ENCODE measurements at regions not wholly inside any gene's neighbourhood (a gene's known extent, or its start where the extent isn't known, plus 50 kb on each side); places are given as distances from the start of the nearest gene placed in this dataset.

- Mint-ChIP-seq H3K27me3 (no peaks in the 10 kb centered on the region), H3K36me3 (peaks cover under 1% of the 10 kb centered on the region)
These were observed 50.1 kb downstream of the CEP43 start for GRCh38 chr6:167049275-167049674.

GRCh38 chr6:167050903-167051302, 51.7 kb downstream of the CEP43 start:
- H3K4me1 Mint-ChIP-seq = peaks cover 33% of the 10 kb centered on the region

More at GRCh38 chr6:167049275-167049674, 50.1 kb downstream of the CEP43 start:
- Mint-ChIP-seq H3K27ac (no peak overlapping the region), H3K4me1 (peaks cover 26% of the 10 kb centered on the region), H3K4me3 (no peak overlapping the region), H3K9me3 (no peaks in the 10 kb centered on the region)

GRCh38 chr6:167053895-167054530, 54.8 kb downstream of the CEP43 start:
- Mint-ChIP-seq H3K27ac (no peak overlapping the region), H3K36me3 (peaks cover 7% of the 10 kb centered on the region), H3K27me3 (peaks cover 2% of the 10 kb centered on the region), H3K4me1 (peaks cover 26% of the 10 kb centered on the region), H3K4me3 (no peak overlapping the region), H3K9me3 (no peaks in the 10 kb centered on the region)

More at GRCh38 chr6:167050903-167051302, 51.7 kb downstream of the CEP43 start:
- Mint-ChIP-seq H3K27ac (no peak overlapping the region), H3K36me3 (no peaks in the 10 kb centered on the region), H3K4me3 (no peak overlapping the region), H3K27me3 (no peaks in the 10 kb centered on the region), H3K9me3 (no peaks in the 10 kb centered on the region)

- Mint-ChIP-seq H3K27ac (no peak overlapping the region), H3K27me3 (peaks cover 2% of the 10 kb centered on the region), H3K4me1 (peaks cover 26% of the 10 kb centered on the region), H3K4me3 (no peak overlapping the region), H3K9me3 (no peaks in the 10 kb centered on the region), H3K36me3 (peaks cover 7% of the 10 kb centered on the region)
These were observed 55.8 kb downstream of the CEP43 start for GRCh38 chr6:167054987-167055386.

- Mint-ChIP-seq H3K4me1 (peaks cover 26% of the 10 kb centered on the region), H3K27ac (no peak overlapping the region), H3K9me3 (no peaks in the 10 kb centered on the region), H3K27me3 (peaks cover 2% of the 10 kb centered on the region), H3K36me3 (peaks cover 7% of the 10 kb centered on the region), H3K4me3 (peak overlapping the region; percentile 30)
These were observed 57.2 kb downstream of the CEP43 start for GRCh38 chr6:167056370-167056769.

- Mint-ChIP-seq H3K27ac (no peak overlapping the region), H3K9me3 (no peaks in the 10 kb centered on the region), H3K36me3 (peaks cover 7% of the 10 kb centered on the region), H3K4me3 (no peak overlapping the region), H3K27me3 (peaks cover 2% of the 10 kb centered on the region), H3K4me1 (peaks cover 26% of the 10 kb centered on the region)
These were observed 59.1 kb downstream of the CEP43 start for GRCh38 chr6:167058261-167058660.
